A673 (cell line): ENCODE measurements at regions not wholly inside any gene's neighbourhood (a gene's known extent, or its start where the extent isn't known, plus 50 kb on each side); places are given as distances from the start of the nearest gene placed in this dataset. TPM values are rescaled to one million over a fixed set of nuclear protein-coding genes. Genes with fewer than 3 reads are reported as not detected.

Experiments
- BruUV-seq: library from RNA; stranded (reverse); fragments of 400-500 nt; replicated peaks from 2 replicates; lab custom pipeline; 2021; lab: Mats Ljungman, UMichigan
- CTCF ChIA-PET: fragments of 300-600 bp; sonication (Branson Sonifier 250); formaldehyde crosslinking; loops from one replicate; lab custom pipeline; 2022; ENCODE audit warnings: antibody characterized with exemption; lab: Charles Lee
- POLR2A ChIA-PET: fragments of 300-600 bp; sonication (Branson Sonifier 250); formaldehyde crosslinking; loops from one replicate; lab custom pipeline; 2022; ENCODE audit warnings: antibody characterized with exemption; ENCODE audit not compliant: low non-redundant PET; lab: Charles Lee
- DNase-seq: peaks from one replicate; pipeline ENCODE4 v3.0.0-alpha.2; 2015; ENCODE audit warnings: low spot score
- H3K27ac ChIP-seq: fragments of 200-600 bp; sonication (generic); 2 replicates; pipeline ENCODE4 v1.5.1; 2016; ENCODE audit warnings: mixed run types, low read depth, mild to moderate bottlenecking, mixed read lengths, antibody characterized with exemption, low read length; ENCODE audit not compliant: poor library complexity, severe bottlenecking
- H3K27me3 ChIP-seq: fragments of 200-600 bp; sonication (generic); replicated peaks from 2 replicates; pipeline ENCODE4 v1.6.1; 2017; ENCODE audit warnings: mixed run types, low read depth, mild to moderate bottlenecking, mixed read lengths, antibody characterized with exemption, low read length; ENCODE audit not compliant: insufficient read depth, poor library complexity
- H3K36me3 ChIP-seq: fragments of 200-600 bp; sonication (generic); 2 replicates; pipeline ENCODE4 v1.6.1; 2016; ENCODE audit warnings: mixed run types, mild to moderate bottlenecking, mixed read lengths, antibody characterized with exemption, low read length; ENCODE audit not compliant: insufficient read depth, poor library complexity, severe bottlenecking
- H3K4me1 ChIP-seq: fragments of 200-600 bp; sonication (generic); 2 replicates; pipeline ENCODE4 v1.6.1; 2017; ENCODE audit warnings: mixed run types, mild to moderate bottlenecking, mixed read lengths, antibody characterized with exemption, low read length; ENCODE audit not compliant: insufficient read depth, poor library complexity, severe bottlenecking
- H3K4me3 ChIP-seq: fragments of 200-600 bp; sonication (generic); 2 replicates; pipeline ENCODE4 v1.5.1; 2016; ENCODE audit warnings: low read depth, mixed run types, mild to moderate bottlenecking, mixed read lengths, low read length; ENCODE audit not compliant: poor library complexity, severe bottlenecking
- H3K9me3 ChIP-seq: fragments of 200-600 bp; sonication (generic); 2 replicates; pipeline ENCODE4 v1.6.1; 2016; ENCODE audit warnings: mixed run types, low read depth, mild to moderate bottlenecking, mixed read lengths, antibody characterized with exemption, low read length; ENCODE audit not compliant: poor library complexity, severe bottlenecking
- CTCF ChIP-seq: fragments of 300-800, 200-600 bp; sonication (generic); conservative IDR thresholded peaks from 2 replicates; pipeline ENCODE4 v1.5.1; 2017; ENCODE audit warnings: low read depth, mild to moderate bottlenecking, antibody characterized with exemption, low read length, moderate library complexity, mixed read lengths
- EZH2 ChIP-seq: fragments of 200-600 bp; sonication (generic); IDR thresholded peaks from 2 replicates; pipeline ENCODE4 v1.6.1; 2017; ENCODE audit warnings: borderline replicate concordance, low read depth, mild to moderate bottlenecking, mixed read lengths, antibody characterized with exemption, low read length; ENCODE audit not compliant: poor library complexity, severe bottlenecking
- intact Hi-C: fragments of 100-400 bp; cut with micrococcal nuclease; formaldehyde crosslinking; loops from one replicate; pipeline ENCODE4 v1.10.0; 2022; ENCODE audit not compliant: unreplicated experiment
- microRNA-seq: library from miRNA; unstranded; fragments of <30 nt; microRNA quantifications from one replicate; pipeline ENCODE4 v1.2.0, GENCODE V29; 2021

DNA sequence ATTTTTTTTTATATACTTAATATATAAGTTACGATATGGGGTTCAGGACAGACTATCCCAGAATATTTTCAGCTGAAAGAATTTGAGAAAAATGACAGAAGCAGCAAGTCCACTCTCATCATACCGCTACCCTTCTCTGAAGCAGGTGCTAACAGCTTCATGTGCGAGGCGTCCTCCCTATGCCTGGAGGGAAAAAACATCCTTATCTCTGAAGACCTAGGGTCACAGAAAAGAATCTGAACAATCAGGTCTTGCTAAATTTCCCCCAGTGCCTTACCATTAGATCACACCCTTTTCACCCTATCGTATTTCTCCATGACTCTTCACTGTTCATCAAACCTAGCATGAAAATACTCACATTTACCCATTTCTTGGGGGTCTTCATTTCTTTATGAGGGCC lies 51.9 kb upstream of the CREB1 start:
- BruUV-seq = no TSS peak
- no peak for TF ChIP-seq EZH2
- TF ChIP-seq CTCF = no peak
- H3K4me1 ChIP-seq = peaks cover 15% of the 10 kb centered on the region
- H3K27me3 ChIP-seq = peaks cover 30% of the 10 kb centered on the region
- DNase-seq = no peak
- POLR2A ChIA-PET = no interaction called here
- intact Hi-C loops = loop anchor here (10.0 kb wide), 1 partner anchor 923 kb away; no protein-coding TSS in a partner anchor
- no peak overlapping the region for H3K4me3 ChIP-seq
- no peak overlapping the region for H3K27ac ChIP-seq
- CTCF ChIA-PET = no interaction called here
- H3K36me3 ChIP-seq = no peaks in the 10 kb centered on the region
- H3K9me3 ChIP-seq = no peaks in the 10 kb centered on the region

DNA sequence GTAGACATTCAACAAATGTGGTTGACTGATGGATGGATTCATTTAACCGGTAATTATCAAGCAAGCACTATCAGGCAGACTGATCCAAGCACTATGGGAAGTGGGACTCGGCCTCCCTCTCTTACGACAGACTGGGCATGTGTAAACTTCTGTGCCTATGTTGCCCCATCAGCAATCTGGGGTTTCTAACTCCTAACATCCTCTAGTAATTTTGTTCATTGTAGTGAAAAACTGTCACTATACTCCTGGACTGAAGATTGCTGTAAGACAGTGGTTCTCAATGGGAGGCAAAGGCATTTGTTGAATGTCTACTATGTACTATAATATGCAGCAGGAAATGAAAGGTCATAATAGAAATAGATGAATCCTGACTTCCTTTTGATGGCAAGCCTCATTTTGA lies 51.2 kb upstream of the CREB1 start:
- intact Hi-C loops = loop anchor here (10.0 kb wide), 1 partner anchor 924 kb away; no protein-coding TSS in a partner anchor
- Histone ChIP-seq H3K27me3 (peaks cover 34% of the 10 kb centered on the region), H3K27ac (no peak overlapping the region), H3K9me3 (no peaks in the 10 kb centered on the region), H3K4me3 (no peak overlapping the region), H3K36me3 (no peaks in the 10 kb centered on the region), H3K4me1 (peaks cover 8% of the 10 kb centered on the region)
- POLR2A ChIA-PET = no interaction called here
- CTCF ChIA-PET = no interaction called here
- TF ChIP-seq EZH2 = no peak
- TF ChIP-seq CTCF = no peak
- BruUV-seq = no TSS peak
- DNase-seq = no peak

DNA sequence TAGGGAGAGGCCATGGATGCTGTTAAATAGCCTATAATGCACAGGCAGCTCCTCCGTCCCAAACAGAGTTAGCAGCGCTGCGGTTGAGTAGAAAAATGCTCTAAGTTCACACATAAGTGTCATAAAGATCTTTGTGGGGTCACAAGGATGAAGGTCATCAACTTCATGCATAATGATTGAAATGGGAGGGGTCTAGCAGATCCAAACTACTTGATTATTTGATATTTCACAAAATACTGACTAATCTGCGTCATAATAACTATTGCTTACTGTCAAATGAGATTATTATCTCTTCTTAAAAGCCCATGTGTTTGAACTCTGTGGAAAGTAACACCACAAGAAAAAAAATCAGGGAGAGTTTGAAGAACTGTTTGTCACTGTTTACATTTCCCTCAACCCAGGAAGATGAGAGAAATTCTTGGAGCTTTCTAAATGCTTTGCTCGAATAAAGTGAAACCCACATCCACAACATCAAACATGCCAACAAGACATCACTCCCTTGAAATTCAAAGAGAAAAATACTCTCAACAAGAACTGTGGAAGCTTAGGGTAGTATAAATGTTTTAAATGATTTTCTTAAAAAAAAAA lies 50.5 kb upstream of the CREB1 start:
- Histone ChIP-seq H3K9me3 (no peaks in the 10 kb centered on the region), H3K27ac (no peak overlapping the region), H3K36me3 (no peaks in the 10 kb centered on the region), H3K4me3 (no peak overlapping the region), H3K27me3 (peaks cover 34% of the 10 kb centered on the region), H3K4me1 (peaks cover 1% of the 10 kb centered on the region)
- no peak for TF ChIP-seq CTCF
- TF ChIP-seq EZH2 = no peak
- no TSS peak for BruUV-seq
- ChIA-PET CTCF (no interaction called here), POLR2A (no interaction called here)
- intact Hi-C loops = loop anchor here (10.0 kb wide), 1 partner anchor 924 kb away; no protein-coding TSS in a partner anchor
- no peak for DNase-seq

Small RNAs in the stretch of these regions (microRNA-seq; reads per million reads assigned to microRNA genes)
- gene MIR1302-4 = not detected
